HG03060 (cell line): ENCODE measurements at regions not wholly inside any gene's neighbourhood (a gene's known extent, or its start where the extent isn't known, plus 50 kb on each side); places are given as distances from the start of the nearest gene placed in this dataset.

ENCODE experiments used
- ATAC-seq: cut with Tn5 transposase; IDR thresholded peaks from one replicate; pipeline ENCODE4 v1.9.1; 2021; ENCODE audit warnings: low read depth, moderate number of reproducible peaks; ENCODE audit not compliant: unreplicated experiment

GRCh38 chr2:106941372-106941993 lies 55.5 kb upstream of the ST6GAL2 start:
- ATAC-seq, result no peak

GRCh38 chr2:106943468-106944200 lies 57.7 kb upstream of the ST6GAL2 start:
- no peak for ATAC-seq

DNA sequence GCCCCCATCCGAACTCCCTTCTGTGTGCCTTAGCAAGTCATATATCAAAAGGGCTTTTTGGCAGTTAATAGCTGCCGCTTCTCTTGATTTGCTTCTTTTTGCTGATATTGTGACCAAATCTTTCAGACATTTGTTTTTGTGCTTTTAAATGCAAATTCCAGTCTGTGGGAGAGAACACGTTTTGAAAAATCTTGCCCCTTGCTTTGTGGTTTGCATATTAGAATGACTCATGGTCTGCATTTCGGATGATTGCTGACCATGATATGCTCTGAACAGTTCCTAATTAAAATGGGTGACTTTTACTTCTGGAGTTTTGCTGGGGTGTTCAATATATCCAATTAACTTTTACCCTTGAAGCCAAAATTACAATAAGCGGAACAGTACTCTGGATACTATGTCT lies 58.2 kb upstream of the ST6GAL2 start:
- ATAC-seq, result no peak

DNA sequence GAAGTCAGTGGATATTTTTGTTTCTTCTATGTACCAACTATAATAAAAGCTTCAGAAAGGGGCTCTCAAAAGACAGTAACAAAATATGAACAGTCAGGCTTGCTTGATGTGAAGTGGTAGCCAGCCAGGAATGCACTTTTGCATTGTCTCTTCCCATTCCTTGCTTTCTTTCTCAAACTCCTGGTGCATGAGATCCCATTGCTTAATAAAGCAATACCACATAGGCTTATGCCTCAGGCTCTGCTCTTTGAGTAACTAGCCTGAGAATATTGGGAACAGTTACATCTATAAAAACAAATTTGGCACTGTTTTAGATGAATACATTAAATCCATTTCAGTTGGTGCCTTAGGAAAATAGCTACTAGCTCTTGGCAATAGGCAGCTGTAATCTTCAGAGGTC lies 62.6 kb upstream of the ST6GAL2 start:
- ATAC-seq, result no peak

DNA sequence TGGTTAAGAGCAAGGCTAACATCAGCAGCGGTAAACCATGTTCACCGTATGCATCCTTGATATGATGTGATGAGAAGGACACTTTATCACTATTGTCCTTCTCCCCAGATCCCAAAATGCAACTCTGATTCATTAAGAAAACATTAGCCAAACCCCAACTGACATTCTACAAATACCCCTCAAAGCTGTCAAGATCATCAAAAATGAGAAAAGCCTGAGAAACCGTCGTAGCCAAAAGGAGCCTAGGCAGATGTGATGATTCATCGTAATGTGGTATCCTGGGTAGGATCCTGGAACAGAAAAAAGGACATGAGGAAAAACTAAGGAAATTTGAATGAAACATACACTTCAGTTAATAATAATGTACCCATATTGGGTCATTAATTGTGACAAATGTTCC lies 67.3 kb upstream of the ST6GAL2 start:
- no peak for ATAC-seq

- no peak for ATAC-seq
These were observed 67.8 kb upstream of the ST6GAL2 start for GRCh38 chr2:106953779-106954178.

DNA sequence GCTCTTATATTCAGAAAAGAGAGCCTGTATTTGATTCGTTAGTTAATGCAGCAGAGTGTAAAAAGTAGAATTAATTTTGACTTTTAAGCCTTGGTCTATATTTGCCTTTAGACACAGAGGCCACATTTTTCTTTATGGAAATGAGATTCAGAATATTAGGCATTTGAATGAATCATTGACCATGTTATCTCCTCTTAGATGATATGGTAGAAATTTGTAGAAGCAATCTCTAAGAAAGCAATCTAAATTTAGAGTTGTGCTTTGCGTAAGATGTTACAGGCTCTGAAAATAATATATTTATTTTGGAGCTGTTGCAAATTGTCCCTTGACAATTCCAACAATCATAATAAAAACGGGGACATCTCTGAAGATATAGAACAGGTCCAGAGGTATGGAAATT lies 68.3 kb upstream of the ST6GAL2 start:
- no peak for ATAC-seq

DNA sequence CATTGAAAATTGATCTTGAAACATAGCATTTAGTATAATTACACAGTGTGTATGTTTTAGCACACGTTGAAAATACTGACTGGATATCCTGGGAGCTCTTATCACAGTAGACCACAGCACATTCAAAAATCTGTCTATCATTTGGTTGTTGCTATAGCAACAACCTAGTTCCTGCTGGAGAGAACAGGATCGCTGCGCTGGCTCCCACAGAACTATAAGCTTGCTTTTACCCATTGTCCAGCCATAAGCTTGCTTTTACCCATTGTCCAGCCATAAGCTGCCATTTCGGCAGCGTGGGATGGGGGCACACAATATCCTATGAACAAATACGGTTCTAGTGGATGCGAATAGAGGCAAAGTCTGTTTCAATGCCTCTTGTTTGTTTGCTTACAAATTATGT lies 70.4 kb upstream of the ST6GAL2 start:
- no peak for ATAC-seq

DNA sequence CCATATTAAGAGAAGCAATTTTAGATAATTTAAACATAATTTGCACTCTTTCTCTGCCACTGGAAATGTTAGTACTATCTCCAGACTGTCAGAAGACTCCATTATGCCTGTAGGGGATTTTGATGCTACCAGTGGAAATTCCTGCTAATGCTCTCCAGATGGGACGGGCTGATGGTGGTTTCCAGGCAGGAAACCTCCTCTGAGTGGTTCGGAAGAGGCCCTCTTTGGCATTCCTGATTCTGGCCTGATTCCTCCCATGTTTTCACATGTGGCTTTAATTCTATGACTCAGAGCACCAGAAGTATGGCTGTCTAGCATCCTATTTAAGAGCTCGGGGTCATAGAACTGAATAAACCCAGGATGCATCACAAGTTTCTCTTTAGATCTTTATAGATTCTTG lies 70.9 kb upstream of the ST6GAL2 start:
- ATAC-seq, result no peak

GRCh38 chr2:106959975-106960682 lies 74.2 kb upstream of the ST6GAL2 start:
- no peak for ATAC-seq

DNA sequence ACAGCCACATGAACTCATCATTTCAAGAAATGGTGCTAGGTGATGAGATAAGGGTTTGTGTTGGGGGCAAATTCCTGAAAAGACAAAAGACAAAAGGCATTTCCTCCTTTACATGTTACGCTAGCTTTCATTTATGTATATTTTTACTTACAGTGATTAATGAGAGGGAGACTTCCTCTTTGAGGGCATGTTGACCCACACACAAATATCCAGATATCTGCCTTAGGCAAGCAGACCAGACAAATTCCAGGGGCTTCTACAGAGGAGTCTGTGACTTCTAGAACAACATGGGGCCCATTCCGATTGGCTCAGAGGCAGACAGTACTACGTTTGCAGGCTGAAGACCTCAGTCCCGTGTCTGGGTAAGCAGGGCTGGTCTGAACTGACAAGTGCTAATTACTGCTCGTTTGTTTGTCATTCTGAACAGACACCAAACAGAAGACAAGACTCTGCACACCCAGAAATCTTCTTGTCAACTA lies 74.8 kb upstream of the ST6GAL2 start:
- no peak for ATAC-seq

DNA sequence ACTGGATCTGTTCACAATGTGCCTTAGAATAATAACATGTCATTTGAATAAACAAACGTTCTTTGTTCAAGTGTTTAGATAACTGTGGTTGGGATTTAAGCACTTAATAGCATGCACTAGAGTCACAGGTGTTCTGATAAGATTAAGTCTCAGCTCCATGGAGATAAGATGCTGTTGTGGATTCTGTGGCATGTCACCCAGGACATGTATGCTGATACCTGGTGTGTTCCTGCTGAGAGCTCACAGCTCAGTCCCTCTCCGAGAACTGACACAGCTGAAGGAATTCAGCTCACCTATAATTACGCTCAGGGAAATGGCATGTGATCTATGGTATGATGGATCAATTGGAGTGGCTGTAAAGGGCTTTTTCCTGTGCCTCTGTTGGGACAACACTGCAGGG lies 75.4 kb upstream of the ST6GAL2 start:
- no peak for ATAC-seq

- no peak for ATAC-seq
These were observed 77.2 kb upstream of the ST6GAL2 start for GRCh38 chr2:106963156-106963555.

- ATAC-seq, result no peak
These were observed 77.9 kb upstream of the ST6GAL2 start for GRCh38 chr2:106963893-106964292.

GRCh38 chr2:106965611-106966010 lies 79.6 kb upstream of the ST6GAL2 start:
- no peak for ATAC-seq

- no peak for ATAC-seq
These were observed 83.8 kb upstream of the ST6GAL2 start for GRCh38 chr2:106969777-106970176.

DNA sequence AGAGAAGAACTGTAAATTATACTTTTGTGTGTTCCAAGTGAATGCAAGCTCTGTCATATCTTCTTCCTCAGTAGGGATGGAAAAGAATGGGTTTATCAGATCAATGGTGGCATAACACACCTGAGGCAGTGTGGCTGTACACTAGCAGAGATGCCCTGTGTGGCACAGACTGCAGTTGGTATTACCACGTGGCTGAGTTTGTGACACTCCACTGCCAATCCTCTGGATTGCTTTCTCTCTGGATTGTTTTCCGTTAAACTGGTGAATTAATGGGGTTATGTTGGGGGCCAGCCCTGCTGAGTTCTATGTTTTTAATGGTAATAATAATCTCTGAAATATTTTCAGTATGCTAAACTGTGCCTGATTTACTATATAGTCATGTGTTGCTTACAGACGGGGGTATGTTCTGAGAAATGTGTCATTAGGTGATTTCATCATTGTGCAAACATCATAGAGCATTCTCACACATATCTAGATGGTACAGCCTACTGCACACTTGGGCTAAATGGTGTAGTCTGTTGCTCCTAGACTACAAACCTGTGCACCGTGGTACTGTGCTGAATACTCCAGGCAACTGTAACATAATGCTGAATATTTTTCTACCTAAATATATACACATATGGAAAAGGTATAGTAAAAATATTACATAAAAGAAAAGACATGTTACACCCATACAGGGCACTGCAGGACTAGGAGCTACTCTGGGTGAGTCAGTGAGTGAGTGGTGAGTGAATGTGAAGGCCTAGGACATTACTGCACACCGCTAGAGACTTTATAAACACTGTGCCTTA lies 84.7 kb upstream of the ST6GAL2 start:
- ATAC-seq, result no peak

GRCh38 chr2:106972782-106973181 lies 86.8 kb upstream of the ST6GAL2 start:
- no peak for ATAC-seq

DNA sequence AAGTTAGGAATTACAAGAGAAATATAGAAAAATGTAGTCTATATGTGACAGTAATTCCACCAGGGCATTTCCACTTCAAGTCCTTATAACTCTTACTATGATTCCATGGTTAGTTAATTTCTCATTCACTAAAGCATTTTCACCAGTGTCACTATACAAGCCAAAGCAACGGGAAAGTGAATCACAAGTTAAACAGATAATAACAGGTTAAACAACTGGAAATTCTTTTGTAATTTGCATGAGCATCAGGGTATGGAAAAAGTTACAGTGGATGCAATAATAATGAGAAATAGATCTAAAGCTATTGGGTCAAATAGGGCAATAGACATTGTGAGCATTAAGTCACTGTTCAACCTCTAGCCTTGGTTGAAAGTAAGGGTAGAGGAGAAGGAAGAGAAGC lies 88.9 kb upstream of the ST6GAL2 start:
- no peak for ATAC-seq

- ATAC-seq, result no peak
These were observed 89.7 kb upstream of the ST6GAL2 start for GRCh38 chr2:106975641-106976040.

GRCh38 chr2:106976548-106976947 lies 90.6 kb upstream of the ST6GAL2 start:
- ATAC-seq, result no peak
